ENCODE measurements at regions not wholly inside any gene's neighbourhood (a gene's known extent, or its start where the extent isn't known, plus 50 kb on each side); places are given as distances from the start of the nearest gene placed in this dataset.
"Not testable (repeated sequence)": the region's sequence is repeated elsewhere in the genome, so short reads cannot be mapped to it uniquely, and the experiment has no call there.

- peak overlapping the region in 2 of 3 donors; percentile 65 to 69 for H3K27ac Mint-ChIP-seq
- peaks cover 7% of the 10 kb centered on the region for H3K27me3 Mint-ChIP-seq
- H3K9me3 Mint-ChIP-seq: no peaks in the 10 kb centered on the region
- H3K4me1 Mint-ChIP-seq: peaks cover 0 to 6% (median 2%) of the 10 kb centered on the region in 3 donors
- peaks cover 6% of the 10 kb centered on the region for H3K36me3 Mint-ChIP-seq
- no peak overlapping the region for H3K4me3 Mint-ChIP-seq
Measured at GRCh38 chr15:66880380-66881155, 178.5 kb downstream of the SMAD6 start.

DNA sequence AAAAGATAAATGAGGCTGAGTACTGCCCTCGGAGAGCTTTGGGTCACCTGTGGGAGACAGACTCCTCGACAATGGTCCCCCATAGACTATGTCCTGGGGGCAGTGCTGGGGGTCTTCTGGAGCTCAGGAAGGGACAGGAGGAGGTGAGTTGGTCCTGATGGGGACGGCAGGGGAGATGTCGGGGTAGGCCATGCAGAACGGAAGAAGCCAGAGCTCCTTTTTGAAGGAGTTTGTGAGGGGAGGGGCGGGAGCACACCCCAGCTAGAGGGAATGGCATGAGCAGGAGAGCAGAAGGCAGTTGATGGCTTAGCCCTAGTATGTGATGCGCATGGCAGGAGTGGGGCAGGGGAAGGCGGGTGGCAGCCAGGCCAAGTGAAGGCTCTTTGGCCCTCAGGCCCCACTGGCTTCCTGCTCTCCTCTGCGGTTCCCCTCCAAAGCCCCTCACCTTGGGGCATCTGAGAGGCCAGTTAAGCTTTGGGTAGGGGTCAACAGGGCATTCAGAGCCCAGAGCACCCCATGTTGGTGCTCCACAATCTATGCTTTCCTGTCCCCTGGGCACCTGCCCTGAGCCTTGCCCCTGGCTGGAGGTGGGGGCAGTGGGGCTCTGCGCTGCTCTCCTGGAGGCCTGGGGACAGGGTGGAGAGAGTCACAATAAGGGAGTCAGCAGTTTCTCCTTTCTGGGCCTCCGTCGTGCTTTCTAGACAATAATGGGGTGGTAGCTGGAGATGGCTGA, 179.3 kb downstream of the SMAD6 start:
- peaks cover 0 to 6% (median 2%) of the 10 kb centered on the region in 3 donors for H3K4me1 Mint-ChIP-seq
- H3K27ac Mint-ChIP-seq: no peak overlapping the region
- peaks cover 6% of the 10 kb centered on the region for H3K36me3 Mint-ChIP-seq
- peaks cover 6% of the 10 kb centered on the region for H3K27me3 Mint-ChIP-seq
- no peaks in the 10 kb centered on the region for H3K9me3 Mint-ChIP-seq
- no peak overlapping the region for H3K4me3 Mint-ChIP-seq

GRCh38 chr15:66882251-66883020, 180.4 kb downstream of the SMAD6 start:
- Mint-ChIP-seq H3K27me3 (peaks cover 5% of the 10 kb centered on the region), H3K27ac (no peak overlapping the region), H3K4me3 (no peak overlapping the region), H3K4me1 (peaks cover 0 to 4% (median 2%) of the 10 kb centered on the region in 3 donors), H3K9me3 (no peaks in the 10 kb centered on the region), H3K36me3 (peaks cover 6% of the 10 kb centered on the region)

GRCh38 chr15:66883284-66883911, 181.4 kb downstream of the SMAD6 start:
- Mint-ChIP-seq H3K27ac (no peak overlapping the region), H3K27me3 (peaks cover 4% of the 10 kb centered on the region), H3K4me1 (peaks cover 0 to 4% (median 0%) of the 10 kb centered on the region in 3 donors), H3K36me3 (peaks cover 6% of the 10 kb centered on the region), H3K9me3 (peaks cover 0 to 6% (median 0%) of the 10 kb centered on the region in 3 donors), H3K4me3 (no peak overlapping the region)

DNA sequence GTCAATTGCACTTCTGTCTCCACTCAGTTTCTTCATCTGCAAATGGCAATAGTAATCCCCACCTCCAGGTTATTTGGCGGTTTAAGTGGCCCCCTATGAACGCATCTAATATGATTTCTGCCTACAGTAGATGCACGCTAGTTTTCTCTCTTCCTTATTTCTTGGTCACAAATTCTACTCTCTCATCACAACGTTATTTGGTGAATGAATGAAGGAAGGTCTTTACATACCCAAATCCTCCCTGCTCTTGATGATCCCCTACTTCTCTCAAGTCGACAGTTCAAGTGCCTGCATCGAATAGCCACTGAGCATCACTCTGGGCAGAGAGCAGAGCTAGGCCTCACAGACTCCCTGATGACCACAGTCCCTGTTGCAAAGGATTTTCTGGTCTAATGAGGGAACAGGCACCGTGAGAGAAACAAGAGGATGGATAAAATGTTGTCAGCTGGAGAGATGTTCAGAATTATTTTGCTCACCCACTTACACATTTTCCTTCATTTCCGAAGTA, 181.2 kb upstream of the SMAD3 start:
- peaks cover 6% of the 10 kb centered on the region for H3K36me3 Mint-ChIP-seq
- no peak overlapping the region for H3K4me3 Mint-ChIP-seq
- peaks cover 4% of the 10 kb centered on the region for H3K27me3 Mint-ChIP-seq
- no peak overlapping the region for H3K27ac Mint-ChIP-seq
- peaks cover 0 to 4% (median 0%) of the 10 kb centered on the region in 3 donors for H3K4me1 Mint-ChIP-seq
- H3K9me3 Mint-ChIP-seq: peaks cover 0 to 6% (median 0%) of the 10 kb centered on the region in 3 donors

DNA sequence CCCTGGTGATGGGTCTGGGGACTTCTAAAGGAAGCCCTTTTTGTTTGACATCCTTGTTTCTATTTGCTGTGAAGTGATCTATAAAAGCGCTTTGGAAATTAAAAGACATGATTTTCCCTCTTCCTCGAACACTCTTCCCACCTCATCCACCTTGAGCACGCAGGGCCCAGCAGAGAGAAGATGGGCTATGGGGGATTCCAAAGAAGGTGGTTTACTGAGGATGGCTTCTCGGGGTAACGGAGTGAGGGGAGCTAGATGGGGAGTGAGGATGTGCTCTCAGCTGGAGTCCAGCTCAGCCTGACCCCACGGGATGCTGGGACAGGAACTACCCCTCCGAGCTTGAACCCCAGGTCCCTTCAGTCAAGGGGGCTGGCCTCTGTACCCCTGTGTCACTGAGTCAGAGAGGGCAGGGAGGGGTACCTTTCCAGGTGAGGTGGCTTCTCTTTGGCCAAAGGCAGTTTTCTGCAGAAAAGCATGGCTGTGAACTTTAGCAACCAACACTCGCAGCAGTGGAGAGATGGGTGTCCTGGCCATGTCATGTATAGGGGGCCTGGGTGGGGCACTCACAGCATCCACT, 180.7 kb upstream of the SMAD3 start:
- Mint-ChIP-seq H3K4me1 (peaks cover 0 to 4% (median 0%) of the 10 kb centered on the region in 3 donors), H3K4me3 (no peak overlapping the region), H3K9me3 (peaks cover 0 to 6% (median 0%) of the 10 kb centered on the region in 3 donors), H3K27ac (no peak overlapping the region), H3K36me3 (peaks cover 6% of the 10 kb centered on the region), H3K27me3 (peaks cover 4% of the 10 kb centered on the region)

DNA sequence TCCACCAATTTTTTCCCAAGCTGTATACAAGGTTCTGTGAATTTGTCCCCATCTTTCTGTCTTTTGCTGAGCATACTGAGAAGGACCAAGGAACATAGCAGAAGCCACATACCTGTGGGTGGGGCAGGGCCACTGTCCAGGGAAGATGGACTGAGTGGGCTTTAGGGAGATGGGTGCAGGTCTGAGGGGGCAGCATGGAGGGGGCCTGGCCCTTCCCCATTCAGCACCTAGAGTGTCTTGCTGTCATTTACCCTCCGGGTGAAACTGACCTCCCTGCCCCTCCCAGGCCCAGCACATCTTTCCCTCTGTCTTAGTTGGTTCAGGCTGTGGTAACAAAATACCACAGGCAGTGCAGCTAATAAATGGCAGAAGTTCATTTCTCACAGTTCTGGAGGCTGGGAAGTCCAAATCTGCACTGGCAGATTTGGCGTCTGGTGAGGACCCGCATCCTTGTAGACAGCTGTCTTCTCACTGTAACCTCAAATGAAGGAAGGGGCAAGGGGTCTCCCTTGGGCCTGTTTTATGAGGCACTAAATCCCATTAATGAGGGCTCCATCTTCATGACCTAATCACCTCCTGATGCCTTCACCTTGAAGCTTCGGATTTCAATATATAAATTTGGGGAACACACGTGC, 180.0 kb upstream of the SMAD3 start:
- H3K4me1 Mint-ChIP-seq: peaks cover 0 to 4% (median 0%) of the 10 kb centered on the region in 3 donors
- H3K27ac Mint-ChIP-seq: no peak overlapping the region
- peaks cover 0 to 6% (median 0%) of the 10 kb centered on the region in 3 donors for H3K9me3 Mint-ChIP-seq
- peaks cover 4% of the 10 kb centered on the region for H3K27me3 Mint-ChIP-seq
- no peak overlapping the region for H3K4me3 Mint-ChIP-seq
- H3K36me3 Mint-ChIP-seq: peaks cover 6% of the 10 kb centered on the region

DNA sequence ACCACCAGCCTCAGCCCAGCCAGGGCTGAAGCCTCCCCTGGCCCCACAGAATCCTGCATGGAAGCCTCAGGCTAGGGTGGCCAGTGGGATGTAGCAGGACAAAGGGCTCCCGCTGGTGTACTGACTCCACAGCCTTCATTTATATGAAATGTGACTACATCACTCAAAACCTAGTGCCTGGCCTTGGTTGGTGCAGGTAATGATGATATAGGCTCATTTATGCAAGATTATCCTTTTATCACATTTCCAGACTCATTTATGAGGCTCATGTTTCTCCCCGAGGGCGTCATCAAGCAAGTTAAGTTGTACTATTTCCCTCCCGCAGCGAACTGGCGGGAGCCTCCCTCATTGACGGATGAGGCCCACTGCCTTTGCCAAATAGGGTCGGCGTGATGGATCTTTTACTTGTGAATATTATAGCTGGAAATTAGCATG, 179.1 kb upstream of the SMAD3 start:
- H3K27me3 Mint-ChIP-seq: peaks cover 4% of the 10 kb centered on the region
- H3K4me3 Mint-ChIP-seq: no peak overlapping the region
- H3K36me3 Mint-ChIP-seq: peaks cover 2% of the 10 kb centered on the region
- H3K9me3 Mint-ChIP-seq: peaks cover 0 to 6% (median 4%) of the 10 kb centered on the region in 3 donors
- H3K4me1 Mint-ChIP-seq: no peaks in the 10 kb centered on the region
- H3K27ac Mint-ChIP-seq: no peak overlapping the region

DNA sequence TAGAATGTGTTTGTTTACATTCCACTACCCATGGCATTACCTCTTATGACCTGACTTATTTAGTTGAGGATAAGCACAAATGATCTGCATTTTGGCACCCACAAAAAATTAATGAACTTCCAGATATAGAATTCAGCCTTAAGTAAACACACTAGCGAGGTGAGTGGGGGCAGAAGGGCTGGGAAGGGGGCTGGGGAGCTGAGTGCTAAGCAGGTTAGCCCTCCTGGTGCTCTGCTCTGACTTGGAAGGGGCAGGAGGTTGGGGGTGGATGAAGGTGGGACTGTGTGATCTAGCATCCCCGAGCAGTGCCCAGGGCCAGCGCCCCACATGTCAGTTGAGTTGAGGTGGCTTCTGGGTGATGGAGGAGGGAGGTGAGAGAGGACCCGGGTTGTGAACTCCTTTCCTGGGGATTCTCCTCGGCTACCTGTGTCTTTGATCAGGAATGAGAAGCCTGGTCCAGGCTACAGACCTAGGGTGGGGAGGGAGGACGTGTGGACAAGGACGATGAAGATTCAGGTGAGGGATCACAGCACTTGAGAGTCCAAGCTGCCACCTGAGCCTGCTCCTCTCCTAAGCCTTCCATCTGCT, 178.6 kb upstream of the SMAD3 start:
- H3K36me3 Mint-ChIP-seq: peaks cover 2% of the 10 kb centered on the region

DNA sequence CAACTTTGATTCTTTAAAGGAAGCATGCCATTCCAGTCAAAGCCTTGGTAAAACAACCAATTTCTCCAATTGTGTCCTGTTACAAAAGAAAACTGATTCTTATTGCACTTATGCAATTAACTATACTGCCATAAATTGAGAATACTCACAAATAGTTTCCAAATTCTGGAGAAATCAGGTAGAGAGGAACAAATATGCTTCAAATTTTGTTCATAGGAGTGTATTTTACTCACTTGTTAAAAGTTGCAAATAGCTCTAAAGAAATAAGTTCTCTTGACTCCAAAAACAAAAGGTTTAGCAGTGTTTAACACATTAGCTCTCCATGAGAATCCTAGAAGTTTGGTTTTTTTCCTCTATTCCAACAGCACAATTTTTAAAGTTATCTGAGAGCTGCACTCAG, 176.1 kb upstream of the SMAD3 start:
- H3K36me3 Mint-ChIP-seq, H3K27me3 Mint-ChIP-seq, H3K27ac Mint-ChIP-seq, H3K4me3 Mint-ChIP-seq, H3K4me1 Mint-ChIP-seq, H3K9me3 Mint-ChIP-seq: not testable (repeated sequence)

More for the DNA sequence above, 178.6 kb upstream of the SMAD3 start:
- Mint-ChIP-seq H3K4me3 (no peak overlapping the region), H3K27ac (no peak overlapping the region), H3K9me3 (peaks cover 0 to 6% (median 4%) of the 10 kb centered on the region in 3 donors), H3K4me1 (peaks cover 0 to 2% (median 0%) of the 10 kb centered on the region in 3 donors), H3K27me3 (peaks cover 3% of the 10 kb centered on the region)

DNA sequence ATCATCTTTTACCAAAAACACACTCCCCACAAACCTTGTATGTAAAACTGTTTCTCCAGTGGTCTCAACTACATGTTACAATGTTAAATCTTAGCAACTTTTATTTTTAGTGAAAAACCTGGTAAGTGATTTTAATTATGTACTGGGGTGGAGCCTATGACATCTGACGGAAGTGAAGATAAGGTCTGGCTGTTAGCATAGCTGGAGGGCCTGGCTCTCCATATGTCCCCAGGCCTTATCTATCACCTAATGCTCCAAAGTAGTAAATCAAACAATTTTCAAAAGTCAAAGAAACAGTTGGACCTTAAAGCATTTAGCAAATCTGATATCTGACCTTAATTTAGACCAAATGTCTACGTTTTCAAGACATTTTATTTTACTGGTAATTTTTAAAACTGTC, 173.6 kb upstream of the SMAD3 start:
- H3K4me1 Mint-ChIP-seq: peaks cover 0 to 2% (median 2%) of the 10 kb centered on the region in 3 donors
- H3K36me3 Mint-ChIP-seq: no peaks in the 10 kb centered on the region
- H3K9me3 Mint-ChIP-seq: peaks cover 0 to 6% (median 4%) of the 10 kb centered on the region in 3 donors
- no peak overlapping the region for H3K4me3 Mint-ChIP-seq
- H3K27me3 Mint-ChIP-seq: peaks cover 4% of the 10 kb centered on the region
- H3K27ac Mint-ChIP-seq: no peak overlapping the region

DNA sequence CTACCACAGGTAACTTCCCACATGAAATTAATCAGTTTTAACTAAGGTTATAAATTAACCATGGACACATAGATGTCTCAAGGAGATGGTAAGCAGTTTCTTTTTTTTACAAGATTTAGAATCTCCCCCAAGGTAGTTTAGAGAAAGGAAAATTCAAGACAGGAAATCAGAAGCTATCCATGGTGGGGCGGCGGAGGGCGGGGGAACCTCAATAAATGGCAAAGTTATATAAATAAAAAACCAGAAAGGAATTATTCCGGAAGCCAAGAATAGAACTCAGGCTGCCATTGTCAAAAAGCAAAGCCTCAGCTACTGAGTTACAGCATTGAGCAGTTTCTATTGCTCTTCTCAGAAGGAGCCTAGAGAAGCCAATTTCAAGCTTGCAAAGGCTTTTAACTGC, 172.1 kb upstream of the SMAD3 start:
- Mint-ChIP-seq H3K27me3 (peaks cover 4% of the 10 kb centered on the region), H3K4me1 (peaks cover 0 to 6% (median 2%) of the 10 kb centered on the region in 3 donors), H3K4me3 (no peak overlapping the region), H3K9me3 (peaks cover 0 to 4% (median under 1%) of the 10 kb centered on the region in 3 donors), H3K36me3 (no peaks in the 10 kb centered on the region), H3K27ac (no peak overlapping the region)

- peaks cover 4% of the 10 kb centered on the region for H3K27me3 Mint-ChIP-seq
- peaks cover 0 to 6% (median 2%) of the 10 kb centered on the region in 3 donors for H3K4me1 Mint-ChIP-seq
- peak overlapping the region in 1 of 4 donors; percentile 45 for H3K4me3 Mint-ChIP-seq
- peaks cover 0 to 4% (median 0%) of the 10 kb centered on the region in 3 donors for H3K9me3 Mint-ChIP-seq
- no peaks in the 10 kb centered on the region for H3K36me3 Mint-ChIP-seq
- no peak overlapping the region for H3K27ac Mint-ChIP-seq
Measured at GRCh38 chr15:66894363-66894762, 171.0 kb upstream of the SMAD3 start.

Measured in IgD-negative memory B cell (primary cell).